PC-3 (cell line): ENCODE measurements at regions not wholly inside any gene's neighbourhood (a gene's known extent, or its start where the extent isn't known, plus 50 kb on each side); places are given as distances from the start of the nearest gene placed in this dataset.

Experiments used
- CTCF ChIP-seq: fragments of 300-600 bp; sonication (generic); conservative IDR thresholded peaks from 2 replicates; pipeline ENCODE4 v1.5.1; 2017; ENCODE audit warnings: antibody characterized with exemption, low read depth, mild to moderate bottlenecking, low read length
- EZH2 ChIP-seq: fragments of 300-600 bp; sonication (generic); IDR thresholded peaks from one replicate; pipeline ENCODE4 v1.6.1; 2017; ENCODE audit warnings: antibody characterized with exemption, mild to moderate bottlenecking, low read length; ENCODE audit not compliant: unreplicated experiment

GRCh38 chr2:134144081-134144596 is 109.7 kb upstream of the MGAT5 start:
- TF ChIP-seq CTCF (no peak), EZH2 (no peak)
